Stimulated activated CD4-positive, alpha-beta T cell treated with anti-CD3 and anti-CD28 coated beads, Interleukin-12 subunit alpha, Interleukin-12 subunit beta, amount 100 ng/mL, for 24 hours (primary cell): ENCODE measurements at regions not wholly inside any gene's neighbourhood (a gene's known extent, or its start where the extent isn't known, plus 50 kb on each side); places are given as distances from the start of the nearest gene placed in this dataset.
"Not testable (repeated sequence)": the region's sequence is repeated elsewhere in the genome, so short reads cannot be mapped to it uniquely, and the experiment has no call there.

Source experiments
- DNase-seq, 2 experiments: peaks; one replicate each; pipeline ENCODE4 v3.0.0-alpha.2; 2020; ENCODE audit warnings: low read depth in 2 of 2

DNA sequence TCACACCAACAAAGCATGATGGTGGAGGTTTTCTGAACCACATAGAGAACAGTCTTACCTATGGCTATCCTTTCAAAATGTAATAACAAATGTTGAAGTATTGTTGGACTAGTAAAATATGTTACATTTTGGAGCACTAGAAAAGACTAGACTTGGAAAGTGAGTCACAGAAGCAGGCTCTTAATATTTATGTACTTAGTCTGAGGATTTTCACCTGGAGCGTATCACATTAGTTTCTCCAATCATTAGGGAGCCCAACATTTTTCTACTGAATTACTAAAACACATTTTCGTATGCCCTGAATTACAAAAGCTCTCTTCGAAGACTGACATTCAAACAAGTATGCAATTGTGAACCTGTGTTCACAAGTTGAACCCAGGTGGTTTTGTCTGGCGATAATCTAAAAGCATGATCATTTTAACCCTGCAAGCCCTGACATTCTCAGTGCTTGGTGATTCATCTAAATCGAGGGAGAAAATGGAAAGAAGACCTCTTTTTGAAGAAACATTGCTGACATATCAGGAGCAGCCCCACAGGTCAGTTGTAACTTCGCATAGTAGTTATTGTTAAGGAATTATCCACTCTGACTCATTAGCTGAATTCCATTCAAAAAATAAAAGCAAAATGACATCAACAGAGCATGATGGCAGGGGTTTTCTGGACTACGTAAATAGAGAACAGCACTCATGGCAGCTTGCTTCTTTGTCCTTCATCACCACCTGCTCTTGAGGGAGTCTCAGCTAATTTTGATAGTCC lies 679.8 kb upstream of the NECTIN3 start:
- no peak for DNase-seq

DNA sequence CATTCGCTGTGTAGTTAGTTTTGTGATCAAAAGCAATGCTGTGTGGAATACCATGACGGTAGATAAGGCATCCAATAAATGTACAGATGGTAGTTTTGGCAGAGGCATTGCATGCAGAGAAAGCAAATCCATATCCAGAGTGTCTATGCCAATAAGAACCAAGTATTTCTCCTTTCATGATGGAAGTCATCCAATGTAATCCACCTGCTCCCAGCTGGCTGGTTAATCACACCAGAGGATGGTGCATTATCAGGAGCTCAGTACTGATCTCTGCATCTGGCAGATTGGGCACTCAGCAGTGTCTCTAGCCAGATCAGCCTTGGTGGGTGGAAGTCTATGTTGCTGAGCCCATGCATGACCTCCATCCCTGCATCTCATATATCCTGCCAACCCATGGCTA lies 677.7 kb upstream of the NECTIN3 start:
- no peak for DNase-seq

DNA sequence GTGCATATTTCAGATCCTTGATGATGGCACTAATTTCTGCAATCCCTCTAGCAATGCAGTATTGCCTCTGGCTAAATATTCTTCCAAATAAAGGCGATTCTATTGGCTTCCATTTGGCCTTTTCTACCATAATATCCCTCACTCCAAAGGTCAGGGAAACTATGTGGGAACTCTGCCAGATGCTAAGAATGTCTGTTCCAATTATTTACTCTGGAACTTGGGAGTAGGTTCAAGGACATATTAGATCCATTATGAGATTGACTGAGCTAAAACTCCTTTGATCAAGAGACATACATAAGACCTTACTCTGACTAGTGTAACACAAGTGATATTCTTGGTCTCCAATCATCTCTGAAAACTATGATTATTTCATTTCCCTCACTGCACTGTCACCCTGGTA lies 674.5 kb upstream of the NECTIN3 start:
- no peak for DNase-seq

DNA sequence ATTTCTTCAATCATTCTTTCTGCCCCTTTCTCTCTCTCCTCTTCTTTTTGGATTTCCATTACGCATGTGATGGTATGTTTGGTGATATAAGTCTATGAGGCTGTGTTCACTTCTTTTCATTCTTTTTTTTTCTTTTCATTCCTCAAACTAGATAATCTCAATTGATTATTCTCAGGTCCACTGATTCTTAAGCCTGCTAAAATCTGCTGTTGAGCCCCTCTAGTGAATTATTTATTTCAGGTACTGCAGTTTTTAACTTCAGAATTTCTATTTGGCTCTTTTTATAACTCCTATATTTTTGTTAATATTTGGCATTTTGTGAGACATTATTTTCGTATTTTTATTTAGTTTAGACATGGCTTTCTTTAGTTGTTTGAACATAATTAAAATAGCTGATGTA lies 671.3 kb upstream of the NECTIN3 start:
- DNase-seq = no peak

DNA sequence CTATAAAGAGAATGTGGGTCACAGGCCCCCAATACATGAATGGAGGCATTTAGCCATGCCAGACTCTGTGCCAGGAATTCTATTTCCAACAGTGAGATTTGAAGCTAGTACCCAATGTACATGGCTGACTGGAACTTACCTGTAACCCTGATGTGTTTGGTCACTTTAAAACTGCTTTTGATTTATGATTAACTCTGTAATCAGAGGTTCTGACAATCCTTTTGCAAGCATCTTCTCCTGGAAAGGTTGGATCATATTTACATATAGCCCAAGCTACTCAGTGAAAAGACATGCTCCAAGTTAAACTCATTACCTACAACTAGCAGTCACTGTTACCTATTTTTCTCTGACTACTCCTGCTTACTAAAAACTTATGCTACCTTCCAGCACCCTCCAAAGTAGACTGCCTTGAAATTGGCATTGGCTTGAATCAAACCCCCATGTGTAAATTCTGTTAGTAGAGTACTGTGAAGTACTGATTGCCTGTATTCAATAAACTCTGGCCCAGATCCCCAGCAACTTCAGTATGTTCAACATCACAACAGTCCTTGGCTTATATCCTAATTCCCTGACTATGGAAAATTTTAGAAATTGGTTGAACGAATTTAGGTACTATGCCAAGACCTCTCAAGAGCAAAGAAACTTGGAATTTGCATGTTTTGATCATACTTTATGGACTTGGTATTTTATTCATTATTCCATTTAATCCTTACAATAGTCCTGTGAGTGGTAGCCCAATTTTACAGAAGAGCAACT lies 665.6 kb upstream of the NECTIN3 start:
- DNase-seq = no peak

DNA sequence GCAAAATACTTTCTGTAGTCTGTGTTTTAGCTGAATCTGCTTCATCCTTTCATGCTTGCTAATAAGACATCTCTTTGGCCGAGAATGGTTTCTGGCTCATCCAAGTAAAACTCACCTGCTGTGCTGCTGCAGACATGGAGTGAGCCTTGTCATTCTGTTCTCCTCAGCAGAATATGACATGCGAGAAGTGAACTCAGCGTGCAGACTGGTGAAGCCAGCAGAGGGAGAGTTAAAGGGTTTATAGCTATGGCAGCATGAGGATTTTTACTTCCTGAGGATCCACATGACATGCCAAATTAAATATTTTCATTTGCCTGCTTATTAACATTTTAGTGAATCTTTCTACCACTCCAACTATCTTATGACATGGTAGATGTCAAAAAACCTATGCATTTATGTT lies 658.4 kb upstream of the NECTIN3 start:
- no peak for DNase-seq

DNA sequence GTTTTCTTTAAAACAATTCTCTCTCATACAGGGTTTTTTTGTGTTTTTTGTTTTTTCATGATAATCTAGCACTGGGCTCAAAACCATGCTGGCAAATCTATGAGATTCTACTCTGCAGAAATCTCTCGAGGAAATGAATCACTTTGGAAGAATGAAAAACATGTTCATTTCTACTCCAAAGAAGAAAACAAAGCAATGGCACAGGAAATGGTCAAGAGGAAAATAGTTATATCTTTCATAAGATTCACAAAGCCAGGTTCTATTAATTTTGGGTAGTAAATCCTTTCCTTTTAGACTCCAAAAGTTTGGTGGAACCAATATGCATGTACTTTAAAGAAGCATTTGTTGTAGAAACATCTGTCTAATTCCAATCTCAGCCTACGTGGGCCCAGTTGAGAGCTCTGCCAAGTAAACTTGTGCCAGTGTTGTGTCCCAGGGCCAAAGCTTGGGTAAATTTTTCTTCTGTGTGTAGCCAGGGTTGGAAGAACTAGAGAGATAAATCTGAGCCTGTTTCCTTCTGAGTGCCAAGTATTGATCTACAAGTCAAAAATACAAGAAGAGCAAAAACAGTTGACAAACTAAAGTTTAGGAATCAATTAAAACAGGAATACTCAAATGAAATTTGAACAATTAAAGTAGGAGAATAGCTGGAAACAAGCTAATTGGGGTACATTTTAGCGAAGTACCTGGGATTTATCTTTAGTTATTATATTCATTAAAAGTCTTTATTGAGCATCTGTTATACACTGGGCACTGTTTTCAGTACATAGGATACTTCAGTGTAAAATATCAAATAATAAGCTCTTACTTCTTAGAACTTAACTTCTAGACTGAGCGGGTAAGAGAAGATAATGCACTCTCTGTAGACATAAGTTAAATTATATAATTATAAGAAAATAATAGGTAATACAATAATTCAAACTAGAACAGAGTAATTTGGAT lies 657.5 kb upstream of the NECTIN3 start:
- no peak for DNase-seq

DNA sequence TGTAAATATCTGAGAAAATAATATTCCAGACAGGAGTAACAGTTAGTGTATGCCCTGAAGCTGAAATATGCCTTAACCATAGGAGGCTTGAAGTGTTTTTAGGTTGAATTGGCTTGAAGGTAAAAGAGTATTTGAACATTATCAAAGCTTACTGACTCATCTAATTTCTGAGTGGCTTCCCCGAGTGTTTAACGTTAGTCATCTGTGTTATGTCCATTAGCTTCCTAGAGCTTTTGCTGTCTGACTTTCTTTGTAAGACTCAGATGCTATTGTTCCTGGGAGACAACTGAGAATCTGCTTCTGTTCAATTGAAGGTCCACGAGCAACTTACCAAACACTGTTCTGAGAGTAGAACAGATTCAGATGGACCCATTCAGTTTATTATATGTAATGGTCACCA lies 656.8 kb upstream of the NECTIN3 start:
- no peak for DNase-seq

DNA sequence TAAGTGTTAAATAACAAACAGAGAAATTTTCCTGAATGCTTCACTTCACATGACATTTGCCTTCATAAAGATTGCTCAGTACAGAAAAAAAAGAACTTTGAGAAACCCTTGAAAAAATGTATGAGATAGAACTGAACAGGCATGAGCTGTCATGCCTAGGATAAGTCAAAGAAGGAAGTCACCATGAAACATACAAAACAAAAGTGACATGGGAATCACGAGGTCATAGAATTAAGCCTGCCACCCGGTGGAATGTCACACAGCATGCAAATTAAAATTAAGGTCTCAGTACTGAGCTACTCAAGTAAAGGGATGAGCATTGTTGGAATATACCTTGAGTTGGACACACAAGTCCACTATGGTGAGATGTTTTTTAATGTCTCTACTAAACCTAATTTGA lies 652.5 kb upstream of the NECTIN3 start:
- DNase-seq = no peak

DNA sequence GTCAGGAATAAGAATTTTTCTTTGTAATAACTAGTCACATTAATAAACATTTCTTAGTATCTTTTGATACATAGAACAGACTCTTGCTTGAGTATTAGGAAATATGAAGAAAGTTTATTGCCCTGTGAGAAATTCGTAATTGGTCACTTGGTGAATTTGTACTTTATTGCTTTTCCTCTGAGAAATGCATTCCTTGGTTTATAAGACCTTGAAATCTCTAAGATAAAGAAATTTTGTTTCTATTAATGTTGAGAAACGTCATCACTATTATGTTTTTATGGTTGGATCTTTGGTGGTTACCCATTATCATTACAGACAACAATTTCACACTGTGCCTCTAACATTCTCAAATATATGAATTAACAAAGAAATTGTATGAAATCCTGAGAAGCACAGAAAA lies 652.0 kb upstream of the NECTIN3 start:
- no peak for DNase-seq

DNA sequence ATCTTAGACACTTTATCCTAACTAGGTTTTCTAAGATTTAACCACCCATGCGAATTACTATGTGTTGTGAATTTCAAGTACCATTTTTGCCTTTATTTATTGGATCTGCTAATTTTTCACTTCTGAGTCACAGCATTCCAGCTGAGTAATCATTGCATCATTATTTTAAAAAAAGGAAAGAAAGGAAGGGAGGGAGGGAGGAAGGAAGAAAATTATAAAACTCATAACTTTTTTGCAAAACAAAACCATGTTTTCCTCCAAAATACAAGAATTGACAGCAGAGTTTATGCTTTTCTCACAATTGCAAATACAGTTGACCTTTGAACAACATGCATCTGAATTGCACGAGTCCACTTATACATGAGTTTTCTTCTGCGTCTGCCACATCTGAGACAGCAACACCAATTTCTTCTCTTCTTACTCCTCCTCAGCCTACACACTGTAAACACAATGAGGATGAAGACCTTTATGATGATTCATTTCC lies 651.4 kb upstream of the NECTIN3 start:
- DNase-seq = no peak

DNA sequence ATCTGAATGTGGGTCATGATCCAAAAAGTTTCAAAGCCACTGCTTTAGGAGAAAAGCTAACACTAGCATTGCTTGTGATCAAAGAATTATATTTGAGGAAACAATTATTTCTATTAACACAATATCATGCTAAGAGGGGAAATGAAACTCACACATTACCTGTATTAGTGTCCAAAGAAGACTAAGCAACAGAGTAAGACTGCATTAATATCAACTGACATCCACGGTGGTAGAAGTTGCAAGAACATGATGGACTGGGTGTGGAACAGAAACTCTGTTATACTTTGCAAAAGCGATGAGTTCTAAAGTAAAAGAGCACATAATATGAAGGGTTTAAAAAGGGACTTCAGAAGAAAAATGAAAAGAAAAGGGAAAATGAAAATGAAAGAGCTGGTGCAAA lies 648.3 kb upstream of the NECTIN3 start:
- DNase-seq = no peak

DNA sequence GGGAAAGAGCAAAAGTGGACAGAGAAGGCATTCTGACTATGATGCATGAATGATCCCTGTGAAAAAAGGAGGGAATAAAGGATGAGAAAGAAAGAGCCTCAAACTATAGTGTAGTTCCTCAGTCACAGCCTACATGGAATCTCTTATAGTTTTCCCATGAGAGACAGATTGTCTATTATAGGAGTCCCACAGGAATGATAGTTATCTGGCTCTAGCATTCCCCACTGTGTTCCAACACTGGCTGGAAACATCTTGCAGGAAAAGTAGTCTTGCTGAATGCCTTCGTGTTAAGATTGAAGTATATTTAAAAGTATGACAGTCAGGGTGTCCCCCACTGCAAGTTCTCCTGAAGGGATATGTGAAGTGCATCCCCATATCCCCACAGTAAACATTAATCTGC lies 641.5 kb upstream of the NECTIN3 start:
- DNase-seq = no peak

DNA sequence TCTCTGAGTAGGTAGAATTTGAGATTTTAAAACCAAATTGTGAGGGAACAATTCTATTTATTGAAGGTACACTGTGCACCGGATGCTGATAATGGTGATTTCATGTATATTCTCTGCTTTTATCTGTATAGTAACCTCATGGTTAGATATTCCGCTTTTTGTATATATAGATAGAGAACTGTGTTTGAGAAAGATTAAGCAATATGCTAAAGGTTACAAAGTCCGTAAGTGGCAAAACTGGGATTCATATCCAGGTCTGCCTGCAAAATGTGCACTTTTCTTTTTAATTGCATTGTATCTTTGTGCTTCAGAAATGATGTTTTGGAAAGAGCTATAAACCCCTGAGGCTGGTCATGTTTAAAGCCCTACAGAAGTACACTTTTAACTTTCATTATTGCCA lies 635.4 kb upstream of the NECTIN3 start:
- no peak for DNase-seq

DNA sequence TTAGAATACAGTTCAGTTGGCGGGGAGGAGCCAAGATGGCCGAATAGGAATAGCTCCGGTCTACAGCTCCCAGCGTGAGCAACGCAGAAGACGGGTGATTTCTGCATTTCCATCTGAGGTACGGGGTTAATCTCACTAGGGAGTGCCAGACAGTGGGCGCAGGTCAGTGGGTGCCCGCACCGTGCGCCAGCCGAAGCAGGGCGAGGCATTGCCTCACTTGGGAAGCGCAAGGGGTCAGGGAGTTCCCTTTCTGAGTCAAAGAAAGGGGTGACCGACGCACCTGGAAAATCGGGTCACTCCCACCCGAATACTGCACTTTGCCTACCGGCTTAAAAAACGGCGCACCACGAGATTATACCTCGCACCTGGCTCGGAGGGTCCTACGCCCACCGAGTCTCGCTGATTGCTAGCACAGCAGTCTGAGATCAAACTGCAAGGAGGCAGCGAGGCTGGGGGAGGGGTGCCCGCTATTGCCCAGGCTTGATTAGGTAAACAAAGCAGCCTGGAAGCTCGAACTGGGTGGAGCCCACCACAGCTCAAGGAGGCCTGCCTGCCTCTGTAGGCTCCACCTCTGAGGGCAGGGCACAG lies 631.5 kb upstream of the NECTIN3 start:
- DNase-seq = not testable (repeated sequence)

DNA sequence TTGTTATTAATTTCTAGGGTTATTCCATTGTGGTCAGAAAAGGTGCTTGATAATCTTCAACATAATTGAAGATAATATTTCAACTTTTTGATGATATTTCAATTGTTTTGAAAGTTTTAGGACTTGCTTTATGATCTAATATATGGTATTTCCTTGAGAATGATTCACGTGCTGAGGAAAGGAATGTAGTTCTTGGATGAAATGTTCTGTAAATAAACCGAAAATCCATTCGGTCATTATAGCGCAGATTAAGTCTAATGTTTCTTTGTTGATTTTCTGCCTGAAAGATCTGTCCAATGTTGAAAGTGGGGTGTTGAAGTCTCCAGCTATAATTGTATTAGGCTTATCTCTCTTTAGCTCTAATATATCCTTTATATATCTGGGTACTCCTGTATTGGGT lies 617.5 kb upstream of the NECTIN3 start:
- DNase-seq = no peak

DNA sequence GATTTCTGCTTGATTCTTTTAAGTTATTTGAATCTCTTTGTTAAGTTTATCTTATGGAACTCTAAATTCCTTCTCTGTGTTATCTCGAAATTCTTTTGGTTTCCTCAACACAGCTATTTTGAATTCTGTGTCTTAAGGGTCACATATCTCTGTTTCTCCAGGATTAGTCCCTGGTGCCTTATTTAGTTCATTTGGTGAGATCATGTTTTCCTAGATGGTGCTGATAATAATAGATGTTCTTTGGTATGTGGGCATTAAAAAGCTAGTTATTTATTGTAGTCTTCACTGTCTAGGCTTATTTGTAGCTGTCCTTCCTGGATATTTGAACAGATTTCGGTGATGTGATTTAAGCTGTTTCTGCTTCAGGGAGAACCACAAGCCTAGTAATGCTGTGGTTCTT lies 615.6 kb upstream of the NECTIN3 start:
- DNase-seq = no peak

DNA sequence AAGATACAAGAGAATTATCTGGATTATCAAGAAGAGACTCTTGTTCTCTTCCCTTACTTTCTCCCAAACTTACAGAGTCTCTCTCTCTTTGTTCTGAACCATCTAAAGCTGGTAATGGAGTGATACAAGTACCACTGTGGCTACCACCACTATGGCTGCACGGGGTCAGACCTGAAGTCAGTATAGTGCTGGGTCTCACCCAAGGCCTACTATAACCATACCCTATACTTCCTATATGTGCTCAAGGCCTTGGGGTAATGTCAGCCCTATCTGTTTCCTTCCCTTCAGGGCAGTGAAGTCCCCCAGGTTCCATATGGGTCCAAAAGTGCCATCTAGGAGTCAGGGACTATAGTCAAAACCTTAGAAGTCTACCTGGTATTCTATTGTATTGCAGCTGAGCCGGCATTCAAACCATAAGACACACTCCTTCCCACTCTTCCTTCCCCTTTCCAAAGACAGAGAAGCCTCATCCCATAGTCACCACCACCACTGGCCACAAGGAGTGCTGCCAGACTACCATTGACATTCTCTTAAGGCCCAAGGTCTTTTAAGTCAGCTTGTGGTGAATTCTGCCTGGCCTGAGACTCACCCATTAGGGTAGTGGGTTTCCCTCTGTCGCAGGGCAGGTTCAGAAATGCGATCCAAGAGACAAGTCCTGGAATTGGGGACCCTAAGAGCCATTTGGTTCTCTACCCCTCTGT lies 615.0 kb upstream of the NECTIN3 start:
- DNase-seq = no peak

DNA sequence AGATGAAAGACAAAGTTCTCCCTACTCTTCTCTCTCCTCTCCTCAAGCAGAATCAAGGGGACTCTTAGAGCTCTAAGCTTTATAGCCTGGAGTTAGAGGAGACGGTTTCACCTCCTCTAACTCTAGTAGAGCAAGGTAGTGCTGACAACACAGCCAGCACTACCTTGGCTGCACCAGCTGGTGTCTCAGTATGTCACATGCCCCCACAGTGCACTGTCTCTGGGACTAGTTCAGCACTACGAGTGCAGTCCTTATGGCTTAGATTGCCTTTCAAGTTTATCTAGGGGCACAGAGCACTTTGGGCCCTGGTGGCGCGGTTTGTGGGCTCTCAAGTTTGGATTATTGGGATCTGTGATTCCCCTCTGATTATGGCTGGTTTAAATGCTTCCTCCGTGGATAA lies 614.1 kb upstream of the NECTIN3 start:
- no peak for DNase-seq

DNA sequence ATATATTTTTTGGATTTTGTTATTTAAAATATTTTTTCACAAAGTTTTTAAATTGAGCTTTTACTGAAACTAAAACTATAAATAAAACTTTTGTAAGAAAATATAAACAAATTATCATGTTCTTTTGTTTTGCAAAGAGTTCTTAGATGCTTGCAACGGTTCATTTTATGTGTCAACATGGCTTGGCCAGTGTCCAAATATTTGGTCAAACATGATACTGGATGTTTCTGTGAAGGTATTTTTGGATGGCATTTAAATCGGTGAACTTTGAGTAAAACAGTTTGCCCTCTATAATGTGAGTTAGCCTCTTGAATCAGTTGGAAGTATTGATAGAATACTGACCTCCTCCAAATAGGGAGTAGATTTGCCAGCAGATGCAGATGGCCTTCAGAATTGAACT lies 612.6 kb upstream of the NECTIN3 start:
- no peak for DNase-seq

DNA sequence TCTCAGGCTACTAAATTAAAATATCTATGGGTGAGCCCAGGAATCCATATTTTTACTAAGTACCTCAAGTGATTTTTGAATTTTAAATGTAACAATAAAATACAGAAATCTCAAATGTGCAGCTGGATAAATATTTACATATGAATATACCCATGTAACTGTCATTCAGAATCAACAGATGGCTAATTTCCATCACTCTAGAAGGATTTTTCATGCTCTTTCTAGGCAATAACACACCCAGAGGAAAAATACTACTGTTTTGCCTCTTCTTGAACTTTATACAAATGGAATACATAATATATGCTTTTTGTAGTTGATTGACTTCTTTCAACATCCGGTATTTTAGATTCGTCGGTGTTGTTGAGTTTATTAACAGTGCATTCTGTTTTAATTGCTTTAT lies 601.3 kb upstream of the NECTIN3 start:
- DNase-seq = no peak
